CD14-positive monocyte (primary cell): ENCODE measurements at regions not wholly inside any gene's neighbourhood (a gene's known extent, or its start where the extent isn't known, plus 50 kb on each side); places are given as distances from the start of the nearest gene placed in this dataset.

Source experiments
- DNase-seq, 3 donors: peaks; one replicate each; pipeline ENCODE4 v3.0.0-alpha.2; 2011 to 2022
- H2AFZ ChIP-seq: 2 replicates; pipeline ENCODE4 v1.6.0; 2012; ENCODE audit warnings: mild to moderate bottlenecking, low read depth, low read length, inconsistent platforms; ENCODE audit not compliant: insufficient read depth, poor library complexity, severe bottlenecking
- H3K27ac ChIP-seq, 2 donors: 1 replicate in 1 of 2; 2 replicates in 1 of 2; pipeline ENCODE4 v1.5.1; 2012 to 2013; ENCODE audit warnings: low read length in 2 of 2, control low read depth in 1 of 2, inconsistent platforms in 1 of 2, low read depth in 1 of 2, mild to moderate bottlenecking in 1 of 2
- H3K27me3 ChIP-seq, 2 donors: one replicate each; pipeline versions ENCODE4 v1.6.0 to v1.6.1; 2011 to 2013; ENCODE audit warnings: low read length in 2 of 2; ENCODE audit not compliant: control insufficient read depth in 2 of 2, insufficient read depth in 2 of 2
- H3K36me3 ChIP-seq, 2 donors: replicated peaks in 1 of 2; 1 replicate in 1 of 2; 2 replicates in 1 of 2; pipeline versions ENCODE4 v1.5.1 to v1.6.1; 2012 to 2013; ENCODE audit warnings: low read length in 2 of 2, control low read depth in 1 of 2, inconsistent platforms in 1 of 2, mild to moderate bottlenecking in 1 of 2; ENCODE audit not compliant: insufficient read depth in 2 of 2, control insufficient read depth in 1 of 2
- H3K4me1 ChIP-seq, 2 donors: 1 replicate in 1 of 2; 2 replicates in 1 of 2; pipeline versions ENCODE4 v1.5.1 to v1.6.1; 2012 to 2013; ENCODE audit warnings: low read length in 2 of 2, control low read depth in 1 of 2, inconsistent platforms in 1 of 2, mild to moderate bottlenecking in 1 of 2, moderate library complexity in 1 of 2; ENCODE audit not compliant: insufficient read depth in 2 of 2, control insufficient read depth in 1 of 2
- H3K4me2 ChIP-seq: replicated peaks from 2 replicates; pipeline ENCODE3; 2012; ENCODE audit warnings: low read length, moderate library complexity, mild to moderate bottlenecking; ENCODE audit not compliant: poor library complexity, severe bottlenecking; ENCODE audit errors: extremely low read depth
- H3K4me3 ChIP-seq, 3 experiments: fragments of 200-600 bp in 1 of 3; sonication (generic) in 1 of 3; replicated peaks in 1 of 3; 1 replicate in 2 of 3; 2 replicates in 1 of 3; pipeline ENCODE4 v1.5.1; 2011 to 2013; ENCODE audit warnings: low read length in 3 of 3, mild to moderate bottlenecking in 3 of 3, control low read depth in 2 of 3, low read depth in 2 of 3, inconsistent platforms in 1 of 3, moderate library complexity in 1 of 3
- H3K79me2 ChIP-seq: 2 replicates; pipeline ENCODE4 v1.6.0; 2012; ENCODE audit warnings: mild to moderate bottlenecking, control low read depth, inconsistent platforms, low read length, moderate library complexity; ENCODE audit not compliant: insufficient read depth
- H3K9ac ChIP-seq: 2 replicates; pipeline ENCODE4 v1.6.0; 2017; ENCODE audit warnings: low read length, mild to moderate bottlenecking; ENCODE audit not compliant: insufficient read depth, poor library complexity, severe bottlenecking
- H3K9me3 ChIP-seq, 2 donors: replicated peaks in 1 of 2; 1 replicate in 1 of 2; 2 replicates in 1 of 2; pipeline versions ENCODE4 v1.5.1 to v1.6.1; 2012 to 2013; ENCODE audit warnings: low read length in 2 of 2, control low read depth in 1 of 2; ENCODE audit not compliant: control insufficient read depth in 1 of 2, insufficient read depth in 1 of 2
- H4K20me1 ChIP-seq: 2 replicates; pipeline ENCODE4 v1.6.0; 2012; ENCODE audit warnings: mild to moderate bottlenecking, low read length, control low read depth, moderate library complexity; ENCODE audit not compliant: insufficient read depth
- H3K27ac Mint-ChIP-seq, 7 donors: one replicate each; pipeline ENCODE4 v1.8.0; 2020; ENCODE audit warnings: mild to moderate bottlenecking in 7 of 7, mixed read lengths in 7 of 7, moderate library complexity in 6 of 7, inconsistent platforms in 2 of 7
- H3K27me3 Mint-ChIP-seq, 3 donors: one replicate each; pipeline ENCODE4 v1.8.0; 2021 to 2022; ENCODE audit warnings: low read depth in 3 of 3, mild to moderate bottlenecking in 3 of 3, mixed read lengths in 3 of 3, moderate library complexity in 3 of 3, inconsistent platforms in 1 of 3
- H3K36me3 Mint-ChIP-seq, 2 donors: one replicate each; pipeline ENCODE4 v1.8.0; 2020; ENCODE audit warnings: mixed read lengths in 2 of 2, inconsistent platforms in 1 of 2, mild to moderate bottlenecking in 1 of 2
- H3K4me1 Mint-ChIP-seq: one replicate; pipeline ENCODE4 v1.8.0; 2020; ENCODE audit warnings: mild to moderate bottlenecking, mixed read lengths
- H3K4me3 Mint-ChIP-seq, 2 donors: one replicate each; pipeline ENCODE4 v1.8.0; 2020; ENCODE audit warnings: mild to moderate bottlenecking in 2 of 2, mixed read lengths in 2 of 2, moderate library complexity in 1 of 2
- H3K9me3 Mint-ChIP-seq, 7 donors: one replicate each; pipeline ENCODE4 v1.8.0; 2020 to 2022; ENCODE audit warnings: mixed read lengths in 7 of 7, mild to moderate bottlenecking in 6 of 7, moderate library complexity in 6 of 7, inconsistent platforms in 2 of 7
- CTCF ChIP-seq: fragments of 200-600 bp; IDR thresholded peaks from one replicate; pipeline ENCODE4 v1.8.0; 2022; ENCODE audit warnings: antibody characterized with exemption, mild to moderate bottlenecking
- WGBS: methylation state at CpG from one replicate; pipeline ENCODE4 v1.1.5; 2013; ENCODE audit warnings: missing lambda C conversion rate; ENCODE audit not compliant: insufficient coverage; 5-methylcytosine and 5-hydroxymethylcytosine counted together
- intact Hi-C, 2 donors: fragments of 100-400 bp; cut with micrococcal nuclease; formaldehyde crosslinking; loops; one replicate each; pipeline versions ENCODE4 v1.15.0 to v1.15.1; 2023

DNA sequence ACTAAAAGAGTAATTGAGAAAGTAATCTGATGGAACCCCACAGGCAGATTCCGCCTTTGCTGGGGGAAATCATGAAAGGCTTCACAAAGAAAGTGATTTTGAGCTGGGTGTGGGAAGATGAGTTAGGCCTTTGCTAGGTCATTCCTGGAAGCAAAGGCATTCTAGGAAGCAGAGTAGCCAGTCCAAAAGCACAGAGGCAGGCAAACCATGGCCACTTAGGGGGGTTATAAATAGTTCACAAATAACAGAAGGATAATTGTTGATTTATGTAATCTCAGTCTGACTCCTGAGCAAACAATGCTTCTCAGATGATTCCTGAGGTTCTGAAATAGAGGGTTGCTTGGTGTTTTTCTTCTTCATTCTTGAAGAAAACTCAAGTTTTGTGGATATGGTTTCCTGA, 576.3 kb downstream of the NTRK3 start:
- Histone ChIP-seq H3K4me1 (peaks cover 0 to 7% of the 10 kb centered on the region in 2 donors), H3K4me2 (no peak overlapping the region), H3K27ac (no peak overlapping the region), H3K4me3 (no peak overlapping the region), H2AFZ (no peak overlapping the region), H4K20me1 (no peaks in the 10 kb centered on the region), H3K36me3 (no peaks in the 10 kb centered on the region), H3K79me2 (no peaks in the 10 kb centered on the region), H3K9me3 (peaks cover 11 to 13% of the 10 kb centered on the region in 2 donors), H3K9ac (no peak overlapping the region), H3K27me3 (no peaks in the 10 kb centered on the region)
- no peak for DNase-seq
- TF ChIP-seq CTCF = no peak
- 100% methylated on average over 1 of the region's 1 CpG for WGBS
- H3K27me3 Mint-ChIP-seq = peaks cover 0 to 4% (median 0%) of the 10 kb centered on the region in 3 donors
- H3K27ac Mint-ChIP-seq = no peak overlapping the region
- peaks cover 8% of the 10 kb centered on the region for H3K4me1 Mint-ChIP-seq
- H3K9me3 Mint-ChIP-seq = peaks cover 16 to 36% (median 20%) of the 10 kb centered on the region in 7 donors
- no peaks in the 10 kb centered on the region for H3K36me3 Mint-ChIP-seq
- intact Hi-C loops = no loop called here
- H3K4me3 Mint-ChIP-seq = no peak overlapping the region

DNA sequence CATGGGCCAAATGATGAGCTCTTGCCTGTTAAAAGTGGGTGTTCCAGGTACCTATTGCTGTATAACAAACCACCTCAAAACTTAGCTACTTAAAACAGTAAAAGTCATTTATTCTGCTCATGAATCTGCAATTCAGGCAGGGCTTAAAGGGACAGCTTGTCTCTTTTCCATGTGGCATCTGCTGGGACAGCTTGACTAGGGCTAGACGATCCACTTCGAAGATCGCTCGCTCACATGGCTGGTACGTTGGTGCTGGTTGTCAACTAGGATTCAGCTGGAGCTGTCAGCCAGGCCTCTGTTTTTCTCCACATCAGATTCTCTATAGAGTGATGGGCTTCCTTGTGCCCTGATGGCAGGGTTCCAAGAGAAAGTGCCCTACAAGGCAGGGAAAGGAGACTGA, 581.3 kb downstream of the NTRK3 start:
- intact Hi-C loops = no loop called here
- no peak for DNase-seq
- Mint-ChIP-seq H3K4me1 (no peaks in the 10 kb centered on the region), H3K27me3 (peaks cover 0 to 4% (median 3%) of the 10 kb centered on the region in 3 donors), H3K27ac (no peak overlapping the region), H3K4me3 (no peak overlapping the region), H3K9me3 (peaks cover 7 to 21% (median 16%) of the 10 kb centered on the region in 7 donors), H3K36me3 (no peaks in the 10 kb centered on the region)
- Histone ChIP-seq H3K36me3 (no peaks in the 10 kb centered on the region), H3K27ac (no peak overlapping the region), H3K9ac (no peak overlapping the region), H3K4me3 (no peak overlapping the region), H3K4me1 (no peaks in the 10 kb centered on the region), H3K4me2 (no peak overlapping the region), H3K79me2 (no peaks in the 10 kb centered on the region), H3K27me3 (no peaks in the 10 kb centered on the region), H2AFZ (no peak overlapping the region), H4K20me1 (no peaks in the 10 kb centered on the region), H3K9me3 (peaks cover 3 to 13% of the 10 kb centered on the region in 2 donors)
- 96% methylated on average over 4 of the region's 5 CpGs for WGBS
- no peak for TF ChIP-seq CTCF
